ENCODE measurements at regions not wholly inside any gene's neighbourhood (a gene's known extent, or its start where the extent isn't known, plus 50 kb on each side); places are given as distances from the start of the nearest gene placed in this dataset.

DNA sequence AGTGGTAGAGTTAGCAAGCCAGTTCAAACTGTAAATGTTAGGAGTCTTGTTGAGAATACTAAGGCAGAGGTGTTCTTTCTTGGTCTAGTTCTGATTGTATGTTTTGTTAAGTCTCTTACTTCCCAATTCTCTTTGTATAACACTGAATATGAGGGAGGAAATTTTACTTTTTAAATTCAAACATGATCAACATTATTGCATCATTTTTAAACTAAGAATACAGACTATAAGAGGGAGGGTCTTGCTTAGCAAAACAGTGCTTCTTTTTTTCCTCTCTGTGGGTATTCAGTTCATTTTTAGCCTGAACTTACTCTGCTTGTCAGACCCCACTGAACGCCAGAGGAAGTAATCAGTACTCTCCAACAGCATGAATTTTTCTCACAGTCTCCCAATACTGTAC lies 198.0 kb downstream of the GABRG1 start:
- H3K4me1 ChIP-seq (ENCODE audit: control insufficient read depth in 2 of 2, insufficient read depth in 2 of 2, low read length in 2 of 2), result no peaks in the 10 kb centered on the region
- no peak for DNase-seq (ENCODE audit: low read depth in 6 of 9, low spot score in 9 of 9)
- peaks cover 0 to 4% of the 10 kb centered on the region in 2 donors for H3K9me3 ChIP-seq (ENCODE audit: control insufficient read depth in 2 of 2, insufficient read depth in 1 of 2, low read length in 1 of 2)
- H3K27ac ChIP-seq (ENCODE audit: low read depth in 1 of 2, low read length in 1 of 2), result no peak overlapping the region
- no peak overlapping the region for H3K4me3 ChIP-seq (ENCODE audit: low read length in 2 of 2)
- H3K36me3 ChIP-seq (ENCODE audit: control insufficient read depth in 2 of 2, insufficient read depth in 2 of 2, low read length in 1 of 2), result no peaks in the 10 kb centered on the region
- 91% methylated on average over 1 of the region's 1 CpG for WGBS
- H3K27me3 ChIP-seq (ENCODE audit: control insufficient read depth in 2 of 2, insufficient read depth in 1 of 2, low read length in 1 of 2), result no peaks in the 10 kb centered on the region

DNA sequence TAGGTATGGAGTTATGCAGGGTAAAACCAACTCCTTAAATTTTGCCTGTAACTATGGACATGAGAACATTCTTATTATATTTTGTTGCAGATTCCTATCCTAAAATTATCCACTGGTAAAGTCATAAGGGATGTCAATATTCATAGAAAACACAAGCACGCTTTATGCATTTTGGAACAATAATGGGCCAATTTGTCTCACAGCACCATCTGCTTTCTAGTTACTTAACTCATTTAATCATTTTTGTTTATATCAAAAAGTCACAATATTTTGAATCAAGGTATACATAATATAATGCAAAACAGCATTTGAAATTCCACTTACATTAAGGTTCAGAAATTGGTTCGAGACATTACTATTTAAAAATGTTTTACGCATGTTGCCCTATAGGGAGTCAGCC lies 203.0 kb downstream of the GABRG1 start:
- Histone ChIP-seq H3K4me3 (ENCODE audit: low read length in 2 of 2) (no peak overlapping the region), H3K27ac (ENCODE audit: low read depth in 1 of 2, low read length in 1 of 2) (no peak overlapping the region), H3K9me3 (ENCODE audit: control insufficient read depth in 2 of 2, insufficient read depth in 1 of 2, low read length in 1 of 2) (peaks cover 0 to 4% of the 10 kb centered on the region in 2 donors), H3K36me3 (ENCODE audit: control insufficient read depth in 2 of 2, insufficient read depth in 2 of 2, low read length in 1 of 2) (no peaks in the 10 kb centered on the region), H3K27me3 (ENCODE audit: control insufficient read depth in 2 of 2, insufficient read depth in 1 of 2, low read length in 1 of 2) (no peaks in the 10 kb centered on the region), H3K4me1 (ENCODE audit: control insufficient read depth in 2 of 2, insufficient read depth in 2 of 2, low read length in 2 of 2) (no peaks in the 10 kb centered on the region)
- no peak for DNase-seq (ENCODE audit: low read depth in 6 of 9, low spot score in 9 of 9)
- WGBS, result 94% methylated on average over 3 of the region's 3 CpGs

DNA sequence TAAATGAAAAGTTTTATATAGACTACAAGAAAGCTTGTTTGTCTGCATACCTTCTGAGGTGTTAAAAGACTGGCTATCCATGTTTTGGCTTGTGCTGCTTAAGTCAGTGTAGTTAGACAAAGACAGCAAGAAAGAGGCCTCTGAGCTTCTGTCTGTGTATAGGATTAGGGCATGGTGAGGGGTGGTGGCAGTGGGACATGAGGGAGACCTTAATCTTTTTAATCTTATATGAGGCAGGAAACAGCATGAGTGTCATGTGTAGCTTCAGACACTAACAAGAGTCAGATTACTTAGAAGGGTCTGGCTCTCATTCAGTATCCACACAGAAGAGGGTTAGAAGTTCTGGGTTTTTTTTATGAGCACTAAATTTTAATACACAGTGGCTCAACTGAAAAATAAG lies 213.3 kb downstream of the GABRG1 start:
- Histone ChIP-seq H3K36me3 (ENCODE audit: control insufficient read depth in 2 of 2, insufficient read depth in 2 of 2, low read length in 1 of 2) (no peaks in the 10 kb centered on the region), H3K27me3 (ENCODE audit: control insufficient read depth in 2 of 2, insufficient read depth in 1 of 2, low read length in 1 of 2) (no peaks in the 10 kb centered on the region), H3K27ac (ENCODE audit: low read depth in 1 of 2, low read length in 1 of 2) (no peak overlapping the region), H3K4me1 (ENCODE audit: control insufficient read depth in 2 of 2, insufficient read depth in 2 of 2, low read length in 2 of 2) (no peaks in the 10 kb centered on the region), H3K9me3 (ENCODE audit: control insufficient read depth in 2 of 2, insufficient read depth in 1 of 2, low read length in 1 of 2) (no peaks in the 10 kb centered on the region), H3K4me3 (ENCODE audit: low read length in 2 of 2) (no peak overlapping the region)
- DNase-seq (ENCODE audit: low read depth in 6 of 9, low spot score in 9 of 9), result no peak

GRCh38 chr4:45897946-45898585 lies 225.8 kb downstream of the GABRG1 start:
- Histone ChIP-seq H3K36me3 (ENCODE audit: control insufficient read depth in 2 of 2, insufficient read depth in 2 of 2, low read length in 1 of 2) (no peaks in the 10 kb centered on the region), H3K27ac (ENCODE audit: low read depth in 1 of 2, low read length in 1 of 2) (no peak overlapping the region), H3K9me3 (ENCODE audit: control insufficient read depth in 2 of 2, insufficient read depth in 1 of 2, low read length in 1 of 2) (no peaks in the 10 kb centered on the region), H3K27me3 (ENCODE audit: control insufficient read depth in 2 of 2, insufficient read depth in 1 of 2, low read length in 1 of 2) (no peaks in the 10 kb centered on the region), H3K4me3 (ENCODE audit: low read length in 2 of 2) (no peak overlapping the region), H3K4me1 (ENCODE audit: control insufficient read depth in 2 of 2, insufficient read depth in 2 of 2, low read length in 2 of 2) (no peaks in the 10 kb centered on the region)
- no peak for DNase-seq (ENCODE audit: low read depth in 6 of 9, low spot score in 9 of 9)
- whole genome bisulfite sequencing, result 60% methylated on average over 4 of the region's 4 CpGs

- Histone ChIP-seq H3K4me3 (ENCODE audit: low read length in 2 of 2) (no peak overlapping the region), H3K36me3 (ENCODE audit: control insufficient read depth in 2 of 2, insufficient read depth in 2 of 2, low read length in 1 of 2) (no peaks in the 10 kb centered on the region)
- 99% methylated on average over 1 of the region's 1 CpG for WGBS
These were observed 240.4 kb downstream of the GABRG1 start for GRCh38 chr4:45883421-45883820.

DNA sequence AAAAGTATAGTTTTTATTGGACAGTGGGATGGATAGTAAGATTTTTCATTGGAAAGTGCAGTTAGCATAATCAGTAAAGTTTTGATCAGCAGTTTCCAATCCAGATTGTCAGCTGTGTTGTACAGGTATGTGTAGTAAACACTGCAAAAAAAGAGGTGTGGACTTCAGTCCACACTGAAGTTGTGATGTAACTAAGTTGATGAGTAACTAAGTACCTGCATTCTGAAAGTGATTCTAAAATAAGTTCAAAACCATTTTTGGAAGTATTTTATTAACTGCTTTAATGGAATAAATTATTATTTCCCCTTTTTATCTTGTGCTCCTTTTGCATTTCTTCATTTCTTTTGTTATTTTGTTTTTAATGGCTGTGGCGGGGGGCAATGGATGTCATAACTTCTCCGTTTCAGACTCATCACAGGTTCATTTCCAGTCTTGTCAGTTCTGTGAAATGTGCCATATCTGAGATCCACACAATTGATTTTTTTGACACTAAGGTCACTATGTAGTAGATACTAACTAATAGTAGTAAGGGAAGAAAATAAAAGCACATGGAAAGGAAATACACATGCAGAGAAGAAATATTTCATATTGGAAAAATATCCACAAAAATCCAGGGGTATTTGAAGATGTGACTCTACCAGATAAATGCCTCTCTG lies 247.5 kb downstream of the GABRG1 start:
- no peaks in the 10 kb centered on the region for H3K4me1 ChIP-seq (ENCODE audit: control insufficient read depth in 2 of 2, insufficient read depth in 2 of 2, low read length in 2 of 2)
- no peaks in the 10 kb centered on the region for H3K9me3 ChIP-seq (ENCODE audit: control insufficient read depth in 2 of 2, insufficient read depth in 1 of 2, low read length in 1 of 2)
- DNase-seq (ENCODE audit: low read depth in 6 of 9, low spot score in 9 of 9), result no peak
- no peak overlapping the region for H3K27ac ChIP-seq (ENCODE audit: low read depth in 1 of 2, low read length in 1 of 2)
- no peaks in the 10 kb centered on the region for H3K36me3 ChIP-seq (ENCODE audit: control insufficient read depth in 2 of 2, insufficient read depth in 2 of 2, low read length in 1 of 2)
- H3K27me3 ChIP-seq (ENCODE audit: control insufficient read depth in 2 of 2, insufficient read depth in 1 of 2, low read length in 1 of 2), result no peaks in the 10 kb centered on the region
- H3K4me3 ChIP-seq (ENCODE audit: low read length in 2 of 2), result no peak overlapping the region
- 95% methylated on average over 2 of the region's 2 CpGs for WGBS

More at GRCh38 chr4:45883421-45883820, 240.4 kb downstream of the GABRG1 start:
- no peak for DNase-seq (ENCODE audit: low read depth in 6 of 9, low spot score in 9 of 9)
- H3K9me3 ChIP-seq (ENCODE audit: control insufficient read depth in 2 of 2, insufficient read depth in 1 of 2, low read length in 1 of 2), result no peaks in the 10 kb centered on the region
- no peaks in the 10 kb centered on the region for H3K27me3 ChIP-seq (ENCODE audit: control insufficient read depth in 2 of 2, insufficient read depth in 1 of 2, low read length in 1 of 2)
- H3K4me1 ChIP-seq (ENCODE audit: control insufficient read depth in 2 of 2, insufficient read depth in 2 of 2, low read length in 2 of 2), result no peaks in the 10 kb centered on the region
- H3K27ac ChIP-seq (ENCODE audit: low read depth in 1 of 2, low read length in 1 of 2), result no peak overlapping the region

DNA sequence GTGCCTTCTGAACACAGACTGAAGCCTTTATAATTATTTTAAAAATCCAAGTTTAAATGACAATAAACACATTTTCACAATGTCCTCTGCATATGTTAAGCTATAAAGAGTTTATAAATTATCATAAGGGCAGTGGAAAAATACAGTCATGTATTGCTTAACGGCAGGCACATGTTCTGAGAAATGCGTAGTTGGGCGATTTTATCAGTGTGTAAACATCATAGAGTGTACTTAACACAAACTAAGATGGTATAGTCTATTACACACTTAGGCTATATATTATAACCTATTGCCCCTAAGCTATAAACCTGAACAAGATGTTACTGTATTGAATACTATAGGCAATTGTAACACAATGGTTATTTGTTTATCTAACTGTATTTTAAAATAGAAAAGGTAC lies 254.7 kb downstream of the GABRG1 start:
- DNase-seq (ENCODE audit: low read depth in 6 of 9, low spot score in 9 of 9), result no peak
- 97% methylated on average over 3 of the region's 3 CpGs for WGBS
- no peaks in the 10 kb centered on the region for H3K9me3 ChIP-seq (ENCODE audit: control insufficient read depth in 2 of 2, insufficient read depth in 1 of 2, low read length in 1 of 2)
- H3K4me3 ChIP-seq (ENCODE audit: low read length in 2 of 2), result no peak overlapping the region
- no peaks in the 10 kb centered on the region for H3K27me3 ChIP-seq (ENCODE audit: control insufficient read depth in 2 of 2, insufficient read depth in 1 of 2, low read length in 1 of 2)
- no peaks in the 10 kb centered on the region for H3K36me3 ChIP-seq (ENCODE audit: control insufficient read depth in 2 of 2, insufficient read depth in 2 of 2, low read length in 1 of 2)
- no peak overlapping the region for H3K27ac ChIP-seq (ENCODE audit: low read depth in 1 of 2, low read length in 1 of 2)
- no peaks in the 10 kb centered on the region for H3K4me1 ChIP-seq (ENCODE audit: control insufficient read depth in 2 of 2, insufficient read depth in 2 of 2, low read length in 2 of 2)

GRCh38 chr4:45865781-45866180 lies 258.1 kb downstream of the GABRG1 start:
- H3K9me3 ChIP-seq (ENCODE audit: control insufficient read depth in 2 of 2, insufficient read depth in 1 of 2, low read length in 1 of 2), result no peaks in the 10 kb centered on the region
- H3K36me3 ChIP-seq (ENCODE audit: control insufficient read depth in 2 of 2, insufficient read depth in 2 of 2, low read length in 1 of 2), result no peaks in the 10 kb centered on the region
- H3K4me1 ChIP-seq (ENCODE audit: control insufficient read depth in 2 of 2, insufficient read depth in 2 of 2, low read length in 2 of 2), result no peaks in the 10 kb centered on the region
- no peak overlapping the region for H3K27ac ChIP-seq (ENCODE audit: low read depth in 1 of 2, low read length in 1 of 2)
- 12% methylated on average over 2 of the region's 2 CpGs for WGBS
- no peak overlapping the region for H3K4me3 ChIP-seq (ENCODE audit: low read length in 2 of 2)
- no peaks in the 10 kb centered on the region for H3K27me3 ChIP-seq (ENCODE audit: control insufficient read depth in 2 of 2, insufficient read depth in 1 of 2, low read length in 1 of 2)
- no peak for DNase-seq (ENCODE audit: low read depth in 6 of 9, low spot score in 9 of 9)

- no peak overlapping the region for H3K27ac ChIP-seq (ENCODE audit: low read depth in 1 of 2, low read length in 1 of 2)
- peaks cover 0 to 6% of the 10 kb centered on the region in 2 donors for H3K9me3 ChIP-seq (ENCODE audit: control insufficient read depth in 2 of 2, insufficient read depth in 1 of 2, low read length in 1 of 2)
- H3K4me3 ChIP-seq (ENCODE audit: low read length in 2 of 2), result no peak overlapping the region
- DNase-seq (ENCODE audit: low read depth in 6 of 9, low spot score in 9 of 9), result no peak
- no peaks in the 10 kb centered on the region for H3K4me1 ChIP-seq (ENCODE audit: control insufficient read depth in 2 of 2, insufficient read depth in 2 of 2, low read length in 2 of 2)
- H3K36me3 ChIP-seq (ENCODE audit: control insufficient read depth in 2 of 2, insufficient read depth in 2 of 2, low read length in 1 of 2), result no peaks in the 10 kb centered on the region
- 53% methylated on average over 2 of the region's 2 CpGs for WGBS
- no peaks in the 10 kb centered on the region for H3K27me3 ChIP-seq (ENCODE audit: control insufficient read depth in 2 of 2, insufficient read depth in 1 of 2, low read length in 1 of 2)
These were observed 268.0 kb downstream of the GABRG1 start for GRCh38 chr4:45855857-45856256.

Data from thymus (tissue), 11 donors.